Lower lobe of right lung (tissue), 2 donors: ENCODE measurements at regions not wholly inside any gene's neighbourhood (a gene's known extent, or its start where the extent isn't known, plus 50 kb on each side); places are given as distances from the start of the nearest gene placed in this dataset.
A peak's percentile ranks its signal among the peaks of the same experiment; 100 is the strongest.

Experiments
- ATAC-seq, 2 donors: fragments of 200-7000 bp; cut with Tn5 transposase; one replicate each; pipeline ENCODE4 v1.9.1; 2020 to 2022; ENCODE audit warnings: mild to moderate bottlenecking in 2 of 2, moderate library complexity in 2 of 2
- DNase-seq: peaks from one replicate; pipeline ENCODE4 v3.0.0-alpha.2; 2020
- H3K27ac ChIP-seq: fragments of 200-600 bp; one replicate; pipeline ENCODE4 v1.8.0; 2022
- H3K27me3 ChIP-seq: fragments of 200-600 bp; one replicate; pipeline ENCODE4 v1.8.0; 2022; ENCODE audit warnings: low read depth
- H3K36me3 ChIP-seq: fragments of 200-600 bp; one replicate; pipeline ENCODE4 v1.8.0; 2022; ENCODE audit warnings: mild to moderate bottlenecking
- H3K4me1 ChIP-seq: fragments of 200-600 bp; one replicate; pipeline ENCODE4 v1.8.0; 2022
- H3K4me3 ChIP-seq: fragments of 200-600 bp; one replicate; pipeline ENCODE4 v1.8.0; 2022; ENCODE audit warnings: mild to moderate bottlenecking
- H3K9me3 ChIP-seq: fragments of 200-600 bp; one replicate; pipeline ENCODE4 v1.8.0; 2022
- intact Hi-C: fragments of 100-400 bp; cut with DNase I; formaldehyde crosslinking; loops from one replicate; pipeline ENCODE4 v1.11.0; 2022
- TF ChIP-seq, protein P1 (sequence below): fragments of 200-600 bp; IDR thresholded peaks from one replicate; pipeline ENCODE4 v1.8.0; 2022; ENCODE audit warnings: antibody characterized with exemption, mild to moderate bottlenecking
- donor health status: DM: no; HTN: yes; CAD: no; lungs with severe emphysema.

DNA sequence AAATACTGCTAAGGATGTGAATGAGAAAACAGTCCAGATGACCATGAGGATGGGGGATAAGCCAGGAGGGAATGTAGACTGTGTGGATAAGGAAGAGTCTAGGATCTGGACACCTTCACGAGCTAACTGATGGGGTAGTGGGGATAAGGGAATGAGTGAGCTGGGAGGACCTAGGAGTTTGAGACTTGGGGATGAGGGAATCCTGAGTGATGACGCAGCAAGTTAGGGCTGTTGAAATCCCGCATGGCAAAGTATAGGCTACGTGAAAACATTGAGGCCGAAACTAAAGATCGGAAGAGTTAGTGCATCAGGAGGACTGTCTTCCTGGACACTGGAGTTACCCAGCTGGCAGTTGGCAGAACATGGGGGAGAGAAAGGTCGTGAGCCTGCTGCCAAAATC lies 129.2 kb upstream of the EEA1 start:
- no peaks in the 10 kb centered on the region for H3K9me3 ChIP-seq
- no peak for DNase-seq
- ATAC-seq, result no peak
- no peak overlapping the region for H3K4me3 ChIP-seq
- peaks cover 18% of the 10 kb centered on the region for H3K4me1 ChIP-seq
- H3K27ac ChIP-seq, result no peak overlapping the region
- H3K36me3 ChIP-seq, result no peaks in the 10 kb centered on the region
- TF ChIP-seq, protein P1, sequence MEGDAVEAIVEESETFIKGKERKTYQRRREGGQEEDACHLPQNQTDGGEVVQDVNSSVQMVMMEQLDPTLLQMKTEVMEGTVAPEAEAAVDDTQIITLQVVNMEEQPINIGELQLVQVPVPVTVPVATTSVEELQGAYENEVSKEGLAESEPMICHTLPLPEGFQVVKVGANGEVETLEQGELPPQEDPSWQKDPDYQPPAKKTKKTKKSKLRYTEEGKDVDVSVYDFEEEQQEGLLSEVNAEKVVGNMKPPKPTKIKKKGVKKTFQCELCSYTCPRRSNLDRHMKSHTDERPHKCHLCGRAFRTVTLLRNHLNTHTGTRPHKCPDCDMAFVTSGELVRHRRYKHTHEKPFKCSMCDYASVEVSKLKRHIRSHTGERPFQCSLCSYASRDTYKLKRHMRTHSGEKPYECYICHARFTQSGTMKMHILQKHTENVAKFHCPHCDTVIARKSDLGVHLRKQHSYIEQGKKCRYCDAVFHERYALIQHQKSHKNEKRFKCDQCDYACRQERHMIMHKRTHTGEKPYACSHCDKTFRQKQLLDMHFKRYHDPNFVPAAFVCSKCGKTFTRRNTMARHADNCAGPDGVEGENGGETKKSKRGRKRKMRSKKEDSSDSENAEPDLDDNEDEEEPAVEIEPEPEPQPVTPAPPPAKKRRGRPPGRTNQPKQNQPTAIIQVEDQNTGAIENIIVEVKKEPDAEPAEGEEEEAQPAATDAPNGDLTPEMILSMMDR, result no peak
- intact Hi-C loops, result no loop called here
- no peaks in the 10 kb centered on the region for H3K27me3 ChIP-seq

DNA sequence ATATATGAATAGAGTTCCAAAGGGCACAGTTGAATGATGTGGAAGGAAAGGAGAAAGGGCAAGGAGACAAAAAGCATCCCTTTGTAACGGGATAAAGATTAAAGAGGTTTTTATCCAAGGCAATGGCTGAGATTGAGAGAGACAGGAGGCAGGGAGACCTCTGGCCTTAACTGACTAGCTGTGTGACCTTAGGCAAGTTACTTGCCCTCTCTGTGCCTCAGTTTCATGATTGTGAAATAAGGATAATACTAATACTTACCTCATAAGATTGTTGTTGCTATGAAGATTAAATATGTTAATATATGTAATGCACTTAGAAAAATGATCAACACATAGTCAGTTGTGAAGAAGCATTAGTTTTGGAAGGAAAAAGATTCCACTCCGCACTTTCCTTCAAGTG lies 130.2 kb upstream of the EEA1 start:
- peaks cover 18% of the 10 kb centered on the region for H3K4me1 ChIP-seq
- TF ChIP-seq, protein P1, result no peak
- no peaks in the 10 kb centered on the region for H3K9me3 ChIP-seq
- H3K27me3 ChIP-seq, result no peaks in the 10 kb centered on the region
- H3K36me3 ChIP-seq, result no peaks in the 10 kb centered on the region
- H3K4me3 ChIP-seq, result no peak overlapping the region
- intact Hi-C loops, result no loop called here
- no peak for ATAC-seq
- H3K27ac ChIP-seq, result no peak overlapping the region
- no peak for DNase-seq

DNA sequence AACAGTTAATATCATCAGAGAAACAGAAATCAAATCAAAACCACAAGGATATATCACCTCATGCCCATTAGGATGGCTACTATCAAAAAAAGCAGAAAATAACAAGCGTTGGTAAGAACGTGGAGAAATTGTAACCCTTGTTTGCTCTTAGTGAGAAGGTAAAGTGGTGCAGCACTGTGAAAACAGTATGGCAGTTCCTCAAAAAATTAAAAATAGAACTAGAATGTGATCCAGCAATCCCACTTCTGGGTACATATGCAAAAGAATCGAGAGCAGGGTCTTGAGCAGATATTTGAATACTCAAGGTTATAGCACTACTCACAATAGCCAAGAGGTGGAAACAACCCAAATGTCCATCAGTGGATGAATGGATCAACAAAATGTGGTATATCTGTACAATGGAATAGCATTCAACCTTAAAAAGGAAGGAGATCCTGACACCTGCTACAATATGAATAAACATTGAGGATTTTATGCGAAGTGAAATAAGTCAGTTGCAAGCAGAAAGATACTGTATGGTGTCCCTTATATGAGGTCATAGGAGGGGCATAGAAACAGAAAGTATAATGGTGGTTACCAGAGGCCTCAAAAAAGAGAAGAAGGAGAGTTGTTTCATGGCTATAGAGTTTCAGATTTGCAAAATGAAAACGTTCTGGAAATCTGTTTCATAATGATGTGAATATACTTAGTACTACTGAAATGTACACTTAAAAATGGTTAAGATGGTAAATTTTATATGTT lies 131.0 kb upstream of the EEA1 start:
- no peaks in the 10 kb centered on the region for H3K36me3 ChIP-seq
- TF ChIP-seq, protein P1, result no peak
- ATAC-seq (peak in 1 of 2 donors; percentile 31), DNase-seq (no peak)
- H3K4me1 ChIP-seq, result peaks cover 18% of the 10 kb centered on the region
- H3K27me3 ChIP-seq, result no peaks in the 10 kb centered on the region
- H3K27ac ChIP-seq, result no peak overlapping the region
- H3K4me3 ChIP-seq, result no peak overlapping the region
- intact Hi-C loops, result no loop called here
- H3K9me3 ChIP-seq, result no peaks in the 10 kb centered on the region

DNA sequence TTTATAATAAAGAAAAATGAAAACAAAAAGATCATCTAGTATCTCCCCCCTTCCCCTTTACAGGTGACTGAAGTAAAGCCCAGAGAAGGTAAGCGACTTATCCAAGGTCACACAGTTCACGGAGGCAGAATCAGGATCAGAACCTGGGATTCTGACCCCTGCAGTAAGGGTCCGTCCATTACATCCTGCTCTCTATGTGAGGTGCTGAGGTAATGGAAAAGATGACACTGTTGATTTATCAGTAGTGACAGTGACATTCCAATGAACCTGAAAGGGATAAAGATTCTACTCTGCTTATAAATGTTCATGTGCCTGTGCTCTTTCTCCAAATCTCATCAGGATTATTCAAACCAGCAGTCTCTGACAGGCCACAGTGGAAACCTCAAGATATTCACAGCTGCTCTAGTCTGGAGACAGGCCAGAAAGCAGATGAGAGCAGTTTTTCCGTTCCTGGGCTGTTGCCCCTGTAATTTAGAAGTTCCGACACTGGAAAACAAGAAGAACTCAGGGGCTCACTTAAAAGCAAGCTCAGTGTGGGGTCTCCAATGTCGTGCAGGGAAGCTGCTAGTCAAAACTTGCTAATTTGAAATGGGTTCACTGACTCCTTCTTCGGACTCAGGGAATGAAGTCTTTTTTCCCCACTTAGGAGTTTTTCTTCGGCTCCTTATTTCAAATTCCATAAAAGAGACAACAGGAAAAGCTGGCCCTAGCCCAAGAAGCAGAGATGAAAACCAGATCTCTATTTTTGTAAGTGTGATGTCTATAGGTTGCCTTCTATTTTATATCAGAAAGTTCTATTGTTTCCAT lies 131.8 kb upstream of the EEA1 start:
- TF ChIP-seq, protein P1, result no peak

DNA sequence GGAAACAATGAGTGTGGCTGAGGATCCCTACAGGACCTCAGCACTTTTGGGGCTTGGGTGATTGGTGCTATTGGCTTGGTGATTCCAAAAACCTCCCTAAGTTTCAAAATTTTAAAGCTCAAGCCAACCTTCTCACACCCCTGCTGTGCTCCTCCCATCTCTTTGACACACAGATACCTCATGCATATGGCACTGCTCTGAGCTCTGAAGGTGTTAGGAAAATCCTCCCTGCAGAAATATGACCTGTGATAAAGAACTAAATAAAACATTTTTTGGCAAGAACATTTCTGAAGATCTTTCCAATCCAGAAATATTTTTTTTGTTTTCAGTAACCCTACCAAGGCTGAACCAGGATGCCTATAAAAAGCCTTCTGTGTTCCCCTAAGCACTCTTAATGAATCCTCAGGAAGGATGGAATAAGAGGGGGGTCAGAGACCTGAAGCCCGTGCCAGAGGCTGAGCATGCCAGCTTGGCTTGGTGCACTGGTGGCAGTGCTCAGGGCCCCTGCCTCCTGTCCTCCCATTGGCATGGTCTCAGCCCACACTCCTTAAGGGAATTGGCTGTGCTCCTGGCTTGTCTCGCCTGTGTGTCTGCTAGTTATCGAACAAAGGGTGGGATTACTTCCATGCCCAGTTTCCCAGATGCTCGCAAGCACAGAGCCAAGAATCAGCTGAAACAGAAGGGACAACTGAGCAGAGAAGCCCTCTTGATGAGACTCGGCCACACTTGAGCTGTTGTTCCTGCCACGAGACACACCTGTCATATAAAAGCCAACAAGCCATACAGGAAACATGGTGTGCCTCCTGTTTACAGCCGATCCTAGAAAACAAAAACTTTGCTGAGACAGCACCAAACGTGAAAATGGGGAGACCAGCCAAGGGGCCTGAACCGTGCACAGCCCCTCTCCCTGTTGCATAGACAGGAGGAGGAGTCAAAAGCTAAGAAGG lies 132.7 kb upstream of the EEA1 start:
- Histone ChIP-seq H3K27ac (no peak overlapping the region), H3K4me1 (peaks cover 18% of the 10 kb centered on the region), H3K9me3 (no peaks in the 10 kb centered on the region), H3K27me3 (no peaks in the 10 kb centered on the region), H3K36me3 (no peaks in the 10 kb centered on the region), H3K4me3 (no peak overlapping the region)
- TF ChIP-seq, protein P1, result no peak
- intact Hi-C loops, result no loop called here
- ATAC-seq, result no peak
- no peak for DNase-seq

More for the DNA sequence above, 131.8 kb upstream of the EEA1 start:
- Histone ChIP-seq H3K27ac (no peak overlapping the region), H3K27me3 (no peaks in the 10 kb centered on the region), H3K4me1 (peaks cover 18% of the 10 kb centered on the region), H3K4me3 (no peak overlapping the region), H3K36me3 (no peaks in the 10 kb centered on the region), H3K9me3 (no peaks in the 10 kb centered on the region)
- ATAC-seq, result peak in 1 of 2 donors; percentile 27
- intact Hi-C loops, result no loop called here
- DNase-seq, result no peak
